ENCODE measurements at regions not wholly inside any gene's neighbourhood (a gene's known extent, or its start where the extent isn't known, plus 50 kb on each side); places are given as distances from the start of the nearest gene placed in this dataset.

- ATAC-seq (replicated peaks in 1 of 2), result no peak
- no peak overlapping the region for H3K4me3 Mint-ChIP-seq
- no peaks in the 10 kb centered on the region for H3K36me3 Mint-ChIP-seq (ENCODE audit: insufficient read depth in 2 of 2)
- H3K4me1 Mint-ChIP-seq (ENCODE audit: low read depth), result no peaks in the 10 kb centered on the region
- H3K9me3 Mint-ChIP-seq, result no peaks in the 10 kb centered on the region
- H3K27me3 Mint-ChIP-seq (ENCODE audit: low read depth), result peaks cover 27% of the 10 kb centered on the region
- no peak for DNase-seq
- H3K27ac Mint-ChIP-seq, result no peak overlapping the region
Observed at GRCh38 chr1:113255038-113255719, 135.1 kb upstream of the MAGI3 start.

- no peak for ATAC-seq (replicated peaks in 1 of 2)
- Mint-ChIP-seq H3K27me3 (ENCODE audit: low read depth) (peaks cover 33% of the 10 kb centered on the region), H3K4me1 (ENCODE audit: low read depth) (no peaks in the 10 kb centered on the region), H3K9me3 (no peaks in the 10 kb centered on the region), H3K4me3 (no peak overlapping the region), H3K27ac (no peak overlapping the region), H3K36me3 (ENCODE audit: insufficient read depth in 2 of 2) (no peaks in the 10 kb centered on the region)
- DNase-seq, result no peak
Observed at GRCh38 chr1:113255720-113256347, 134.5 kb upstream of the MAGI3 start.

- ATAC-seq (replicated peaks in 1 of 2), result no peak
- no peaks in the 10 kb centered on the region for H3K9me3 Mint-ChIP-seq
- H3K27ac Mint-ChIP-seq, result no peak overlapping the region
- no peak for DNase-seq
- no peaks in the 10 kb centered on the region for H3K4me1 Mint-ChIP-seq (ENCODE audit: low read depth)
- no peak overlapping the region for H3K4me3 Mint-ChIP-seq
- H3K27me3 Mint-ChIP-seq (ENCODE audit: low read depth), result peaks cover 38% of the 10 kb centered on the region
- H3K36me3 Mint-ChIP-seq (ENCODE audit: insufficient read depth in 2 of 2), result no peaks in the 10 kb centered on the region
Observed at GRCh38 chr1:113256348-113256729, 134.0 kb upstream of the MAGI3 start.

- no peaks in the 10 kb centered on the region for H3K36me3 Mint-ChIP-seq (ENCODE audit: insufficient read depth in 2 of 2)
- H3K27me3 Mint-ChIP-seq (ENCODE audit: low read depth), result peaks cover 39% of the 10 kb centered on the region
- H3K4me1 Mint-ChIP-seq (ENCODE audit: low read depth), result no peaks in the 10 kb centered on the region
- no peaks in the 10 kb centered on the region for H3K9me3 Mint-ChIP-seq
- ATAC-seq (replicated peaks in 1 of 2) (no peak), DNase-seq (no peak)
- H3K4me3 Mint-ChIP-seq, result no peak overlapping the region
- no peak overlapping the region for H3K27ac Mint-ChIP-seq
Observed at GRCh38 chr1:113259988-113260387, 130.3 kb upstream of the MAGI3 start.

DNA sequence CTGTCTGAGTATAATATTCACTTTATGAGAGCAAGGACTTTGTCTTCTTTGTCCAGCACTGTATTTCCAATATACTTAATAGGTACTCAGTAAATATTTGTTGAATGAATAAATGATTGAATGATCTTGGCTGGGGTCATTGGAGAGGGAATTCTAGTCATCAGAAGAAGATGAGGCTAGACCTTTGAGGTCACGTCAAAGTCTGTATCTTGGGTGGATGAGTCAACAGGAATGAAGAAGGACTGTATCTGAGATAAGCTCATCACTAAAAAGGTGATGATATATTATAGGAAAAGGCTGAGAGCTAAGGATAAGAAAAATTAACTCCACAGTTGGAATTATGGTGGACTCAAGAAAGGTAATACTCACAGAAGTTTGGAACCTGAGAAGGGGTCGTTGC lies 125.1 kb upstream of the MAGI3 start:
- H3K36me3 Mint-ChIP-seq (ENCODE audit: insufficient read depth in 2 of 2), result no peaks in the 10 kb centered on the region
- H3K4me3 Mint-ChIP-seq, result no peak overlapping the region
- peaks cover 28% of the 10 kb centered on the region for H3K27me3 Mint-ChIP-seq (ENCODE audit: low read depth)
- H3K4me1 Mint-ChIP-seq (ENCODE audit: low read depth), result no peaks in the 10 kb centered on the region
- H3K27ac Mint-ChIP-seq, result no peak overlapping the region
- no peaks in the 10 kb centered on the region for H3K9me3 Mint-ChIP-seq
- DNase-seq, result no peak
- ATAC-seq (replicated peaks in 1 of 2), result no peak

- peaks cover 18% of the 10 kb centered on the region for H3K27me3 Mint-ChIP-seq (ENCODE audit: low read depth)
- H3K27ac Mint-ChIP-seq, result no peak overlapping the region
- DNase-seq, result no peak
- no peaks in the 10 kb centered on the region for H3K36me3 Mint-ChIP-seq (ENCODE audit: insufficient read depth in 2 of 2)
- H3K9me3 Mint-ChIP-seq, result no peaks in the 10 kb centered on the region
- H3K4me1 Mint-ChIP-seq (ENCODE audit: low read depth), result no peaks in the 10 kb centered on the region
- no peak for ATAC-seq (replicated peaks in 1 of 2)
- H3K4me3 Mint-ChIP-seq, result no peak overlapping the region
Observed at GRCh38 chr1:113266788-113267187, 123.5 kb upstream of the MAGI3 start.

- Mint-ChIP-seq H3K27ac (no peak overlapping the region), H3K9me3 (no peaks in the 10 kb centered on the region), H3K27me3 (ENCODE audit: low read depth) (peaks cover 12% of the 10 kb centered on the region), H3K4me1 (ENCODE audit: low read depth) (no peaks in the 10 kb centered on the region), H3K4me3 (no peak overlapping the region), H3K36me3 (ENCODE audit: insufficient read depth in 2 of 2) (no peaks in the 10 kb centered on the region)
- ATAC-seq (replicated peaks in 1 of 2) (no peak), DNase-seq (no peak)
Observed at GRCh38 chr1:113269168-113269963, 120.9 kb upstream of the MAGI3 start.

GRCh38 chr1:113271039-113271438 lies 119.3 kb upstream of the MAGI3 start:
- Mint-ChIP-seq H3K9me3 (no peaks in the 10 kb centered on the region), H3K36me3 (ENCODE audit: insufficient read depth in 2 of 2) (no peaks in the 10 kb centered on the region), H3K27me3 (ENCODE audit: low read depth) (peaks cover 12% of the 10 kb centered on the region), H3K27ac (no peak overlapping the region), H3K4me1 (ENCODE audit: low read depth) (no peaks in the 10 kb centered on the region), H3K4me3 (no peak overlapping the region)
- DNase-seq (no peak), ATAC-seq (replicated peaks in 1 of 2) (no peak)

DNA sequence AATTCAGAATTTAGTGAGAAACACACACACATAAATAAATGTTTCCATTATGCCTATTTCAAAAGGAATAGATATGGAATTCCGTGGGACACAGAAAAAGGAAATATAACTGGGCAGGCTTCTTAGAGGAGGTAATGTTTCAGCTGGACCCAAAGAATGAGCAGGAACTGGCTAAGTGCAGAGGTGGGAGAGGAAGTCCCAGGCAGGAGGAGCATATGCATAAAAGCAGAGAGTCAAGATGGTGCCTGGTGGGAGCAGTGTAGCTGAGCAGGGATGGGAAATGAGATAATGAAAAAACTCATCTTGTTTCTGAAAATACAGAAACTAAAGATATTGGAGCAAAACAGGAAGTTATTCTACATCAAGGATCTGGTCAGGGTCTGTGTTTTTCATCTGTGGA lies 115.2 kb upstream of the MAGI3 start:
- Mint-ChIP-seq H3K4me3 (no peak overlapping the region), H3K27ac (no peak overlapping the region), H3K9me3 (no peaks in the 10 kb centered on the region), H3K4me1 (ENCODE audit: low read depth) (no peaks in the 10 kb centered on the region), H3K27me3 (ENCODE audit: low read depth) (peaks cover 20% of the 10 kb centered on the region), H3K36me3 (ENCODE audit: insufficient read depth in 2 of 2) (no peaks in the 10 kb centered on the region)
- no peak for DNase-seq
- no peak for ATAC-seq (replicated peaks in 1 of 2)

DNA sequence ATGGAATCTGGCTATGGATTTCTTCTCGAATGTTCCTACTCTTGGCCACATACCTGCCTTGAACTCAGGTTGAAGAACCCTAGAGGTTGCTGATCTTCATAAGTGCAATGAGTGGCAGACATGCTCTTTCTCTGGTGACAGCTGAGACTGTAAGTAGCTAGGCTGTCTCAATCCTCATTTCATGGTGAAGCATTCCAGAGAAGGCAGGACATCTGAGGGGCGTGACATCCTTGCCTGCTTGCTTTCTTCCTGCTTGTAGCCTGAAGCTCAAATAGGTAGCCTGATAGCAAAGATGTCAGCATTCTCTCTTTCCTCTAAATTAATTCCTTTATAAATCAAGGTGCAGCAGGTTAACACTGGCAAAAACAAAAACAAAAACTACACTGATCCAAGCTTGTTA lies 114.6 kb upstream of the MAGI3 start:
- Mint-ChIP-seq H3K36me3 (ENCODE audit: insufficient read depth in 2 of 2) (no peaks in the 10 kb centered on the region), H3K9me3 (no peaks in the 10 kb centered on the region), H3K4me3 (no peak overlapping the region), H3K27me3 (ENCODE audit: low read depth) (peaks cover 26% of the 10 kb centered on the region), H3K4me1 (ENCODE audit: low read depth) (no peaks in the 10 kb centered on the region), H3K27ac (no peak overlapping the region)
- DNase-seq, result no peak
- no peak for ATAC-seq (replicated peaks in 1 of 2)

DNA sequence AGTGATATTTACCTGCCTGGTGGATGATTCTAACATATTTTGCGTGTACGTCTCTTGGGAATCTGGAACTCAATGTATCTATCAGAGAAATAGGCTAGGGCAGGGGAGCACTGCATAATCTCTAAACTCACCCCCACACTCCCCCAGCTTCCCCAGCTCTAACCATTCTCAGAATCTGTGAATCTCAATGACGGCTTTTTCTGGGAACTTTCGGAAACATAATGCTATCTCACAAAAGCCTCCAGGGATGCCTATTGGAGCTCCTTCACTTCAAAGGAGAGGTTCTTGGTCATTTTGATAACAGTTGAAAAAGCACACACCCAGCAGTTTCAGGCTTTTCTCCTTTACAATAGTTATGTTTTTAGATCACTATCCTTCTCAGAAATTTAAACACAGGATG lies 113.8 kb upstream of the MAGI3 start:
- Mint-ChIP-seq H3K9me3 (no peaks in the 10 kb centered on the region), H3K27ac (no peak overlapping the region), H3K4me3 (peak overlapping the region in 1 of 2 donors; percentile 26), H3K36me3 (ENCODE audit: insufficient read depth in 2 of 2) (no peaks in the 10 kb centered on the region), H3K4me1 (ENCODE audit: low read depth) (no peaks in the 10 kb centered on the region), H3K27me3 (ENCODE audit: low read depth) (peaks cover 27% of the 10 kb centered on the region)
- ATAC-seq (replicated peaks in 1 of 2) (peak in 1 of 2 donors; percentile 50), DNase-seq (no peak)

DNA sequence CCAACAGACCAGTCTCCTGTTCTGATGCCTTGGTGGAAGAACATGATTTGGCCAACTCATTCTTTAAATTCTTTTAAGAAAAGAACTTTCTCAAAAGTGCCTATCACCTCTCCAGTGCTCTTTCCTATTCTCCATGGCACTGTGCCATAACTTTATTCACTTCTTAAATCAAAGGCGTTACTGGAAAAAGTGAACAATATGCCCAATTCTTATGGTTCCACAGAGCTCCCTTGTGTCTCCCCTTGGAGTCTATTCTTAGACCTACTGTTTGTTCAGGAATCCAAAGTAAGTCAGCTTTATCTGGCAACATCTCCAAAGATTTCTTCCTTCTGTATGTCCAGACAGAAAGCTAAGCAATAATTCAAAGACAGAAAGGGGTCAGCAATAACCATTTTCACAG lies 111.9 kb upstream of the MAGI3 start:
- Mint-ChIP-seq H3K4me1 (ENCODE audit: low read depth) (no peaks in the 10 kb centered on the region), H3K27me3 (ENCODE audit: low read depth) (peaks cover 22% of the 10 kb centered on the region), H3K36me3 (ENCODE audit: insufficient read depth in 2 of 2) (no peaks in the 10 kb centered on the region), H3K4me3 (no peak overlapping the region), H3K27ac (no peak overlapping the region), H3K9me3 (no peaks in the 10 kb centered on the region)
- DNase-seq (no peak), ATAC-seq (replicated peaks in 1 of 2) (no peak)

DNA sequence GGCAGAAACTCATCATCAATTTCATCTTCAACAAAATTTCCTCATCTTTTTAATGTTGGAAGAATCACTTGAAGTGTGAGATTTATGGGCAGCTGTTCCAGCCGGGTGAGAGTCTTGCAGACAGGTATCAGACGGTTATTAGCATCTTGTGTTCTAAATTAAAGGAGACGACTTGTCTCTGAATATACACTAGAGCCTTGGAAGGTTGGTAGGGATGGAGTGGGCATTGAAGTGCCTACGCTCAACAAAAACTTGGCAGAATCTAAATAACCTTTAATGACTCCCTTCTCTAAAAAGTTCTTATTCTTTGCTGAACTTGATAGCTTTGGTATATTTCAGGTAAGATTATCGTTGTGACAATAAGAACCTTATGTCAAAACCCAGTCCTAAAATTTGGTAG lies 111.5 kb upstream of the MAGI3 start:
- no peak for ATAC-seq (replicated peaks in 1 of 2)
- peaks cover 22% of the 10 kb centered on the region for H3K27me3 Mint-ChIP-seq (ENCODE audit: low read depth)
- no peak overlapping the region for H3K27ac Mint-ChIP-seq

More for the DNA sequence above, 111.5 kb upstream of the MAGI3 start:
- Mint-ChIP-seq H3K9me3 (no peaks in the 10 kb centered on the region), H3K4me3 (no peak overlapping the region), H3K36me3 (ENCODE audit: insufficient read depth in 2 of 2) (no peaks in the 10 kb centered on the region), H3K4me1 (ENCODE audit: low read depth) (no peaks in the 10 kb centered on the region)
- no peak for DNase-seq
